CD4-positive, alpha-beta T cell (primary cell): ENCODE measurements at regions not wholly inside any gene's neighbourhood (a gene's known extent, or its start where the extent isn't known, plus 50 kb on each side); places are given as distances from the start of the nearest gene placed in this dataset.

Experiments used
- ATAC-seq: fragments of 200-7000 bp; cut with Tn5 transposase; one replicate; pipeline ENCODE4 v1.10.0; 2022; ENCODE audit warnings: mild to moderate bottlenecking; ENCODE audit not compliant: poor library complexity
- CTCF ChIA-PET: fragments of 350-600 bp; sonication (Branson Sonifier 250); formaldehyde crosslinking; loops from one replicate; lab custom pipeline; 2021; ENCODE audit warnings: antibody characterized with exemption, inconsistent platforms; lab: Charles Lee
- POLR2A ChIA-PET: fragments of 350-600 bp; sonication (Branson Sonifier 250); formaldehyde crosslinking; loops from one replicate; lab custom pipeline; 2021; ENCODE audit warnings: antibody characterized with exemption, inconsistent platforms; lab: Charles Lee
- DNase-seq, 14 experiments: peaks; one replicate each; pipeline ENCODE4 v3.0.0-alpha.2; 2013 to 2020; ENCODE audit warnings: mixed read lengths in 2 of 14
- H3K27ac ChIP-seq, 2 donors: one replicate each; pipeline versions ENCODE4 v1.5.1 to v1.7.0; 2013; ENCODE audit warnings: low read length in 2 of 2, low read depth in 1 of 2, mild to moderate bottlenecking in 1 of 2
- H3K27me3 ChIP-seq, 2 experiments: 1 replicate in 1 of 2; 2 replicates in 1 of 2; pipeline versions ENCODE4 v1.6.1 to v1.7.0; 2013; ENCODE audit warnings: low read length in 2 of 2, control low read depth in 1 of 2, mild to moderate bottlenecking in 1 of 2, moderate library complexity in 1 of 2; ENCODE audit not compliant: insufficient read depth in 2 of 2, control insufficient read depth in 1 of 2
- H3K36me3 ChIP-seq: one replicate; pipeline ENCODE4 v1.6.1; 2013; ENCODE audit warnings: low read length, control low read depth; ENCODE audit not compliant: insufficient read depth
- H3K4me1 ChIP-seq: one replicate; pipeline ENCODE4 v1.6.1; 2013; ENCODE audit warnings: low read length, control low read depth; ENCODE audit not compliant: insufficient read depth
- H3K4me3 ChIP-seq: one replicate; pipeline ENCODE4 v1.5.1; 2013; ENCODE audit warnings: mild to moderate bottlenecking, low read length, moderate library complexity
- H3K9me3 ChIP-seq, 2 experiments: 1 replicate in 1 of 2; 2 replicates in 1 of 2; pipeline versions ENCODE4 v1.6.1 to v1.7.0; 2013; ENCODE audit warnings: low read length in 2 of 2, mild to moderate bottlenecking in 2 of 2, control low read depth in 1 of 2, moderate library complexity in 1 of 2; ENCODE audit not compliant: control insufficient read depth in 1 of 2, insufficient read depth in 1 of 2
- H3K27ac Mint-ChIP-seq: one replicate; pipeline ENCODE4 v1.8.0; 2020; ENCODE audit warnings: mixed read lengths
- H3K27me3 Mint-ChIP-seq: one replicate; pipeline ENCODE4 v1.8.0; 2021; ENCODE audit warnings: mixed read lengths
- H3K36me3 Mint-ChIP-seq: one replicate; pipeline ENCODE4 v1.8.0; 2021; ENCODE audit warnings: low read depth, mixed read lengths
- H3K4me1 Mint-ChIP-seq: one replicate; pipeline ENCODE4 v1.8.0; 2021; ENCODE audit warnings: low read depth, mixed read lengths
- H3K4me3 Mint-ChIP-seq: one replicate; pipeline ENCODE4 v1.8.0; 2020; ENCODE audit warnings: mild to moderate bottlenecking, mixed read lengths
- H3K9me3 Mint-ChIP-seq: one replicate; pipeline ENCODE4 v1.8.0; 2020; ENCODE audit warnings: mixed read lengths
- intact Hi-C, 2 experiments: fragments of 100-400 bp; cut with DNase I in 1 of 2; cut with micrococcal nuclease in 1 of 2; formaldehyde crosslinking; loops; one replicate each; pipeline versions ENCODE4 v1.15.1 to v1.9.0; 2023 to 2025; cut with DNase I, micrococcal nuclease
- TF ChIP-seq, protein P1 (sequence below): fragments of 200-600 bp; IDR thresholded peaks from one replicate; pipeline ENCODE4 v1.8.0; 2022; ENCODE audit warnings: antibody characterized with exemption, mild to moderate bottlenecking

DNA sequence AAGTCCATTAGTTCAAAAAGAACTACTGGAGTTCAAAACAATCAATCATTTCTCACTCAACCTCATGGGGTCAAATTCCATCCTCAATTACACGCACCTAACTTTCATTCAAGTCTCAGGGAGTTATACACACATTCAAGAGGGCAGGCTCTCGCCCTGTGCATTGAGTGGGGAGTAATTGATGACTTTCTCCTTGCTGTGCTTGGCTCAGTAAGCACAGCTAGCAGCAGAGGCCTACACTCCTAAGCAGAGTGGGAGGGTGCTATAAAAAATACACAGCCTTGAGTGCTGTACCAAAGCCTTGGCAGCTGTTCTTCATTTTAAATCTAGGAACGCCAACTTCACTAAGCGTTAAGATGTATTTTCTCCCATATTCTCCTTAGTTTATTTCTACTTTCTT lies 958.3 kb upstream of the ADGRL3 start:
- no peaks in the 10 kb centered on the region for H3K27me3 Mint-ChIP-seq
- Histone ChIP-seq H3K9me3 (peaks cover 0 to 9% of the 10 kb centered on the region in 2 experiments), H3K4me3 (no peak overlapping the region), H3K27ac (no peak overlapping the region), H3K27me3 (no peaks in the 10 kb centered on the region), H3K4me1 (no peaks in the 10 kb centered on the region), H3K36me3 (no peaks in the 10 kb centered on the region)
- no peaks in the 10 kb centered on the region for H3K4me1 Mint-ChIP-seq
- intact Hi-C loops, result no loop called here
- TF ChIP-seq, protein P1, sequence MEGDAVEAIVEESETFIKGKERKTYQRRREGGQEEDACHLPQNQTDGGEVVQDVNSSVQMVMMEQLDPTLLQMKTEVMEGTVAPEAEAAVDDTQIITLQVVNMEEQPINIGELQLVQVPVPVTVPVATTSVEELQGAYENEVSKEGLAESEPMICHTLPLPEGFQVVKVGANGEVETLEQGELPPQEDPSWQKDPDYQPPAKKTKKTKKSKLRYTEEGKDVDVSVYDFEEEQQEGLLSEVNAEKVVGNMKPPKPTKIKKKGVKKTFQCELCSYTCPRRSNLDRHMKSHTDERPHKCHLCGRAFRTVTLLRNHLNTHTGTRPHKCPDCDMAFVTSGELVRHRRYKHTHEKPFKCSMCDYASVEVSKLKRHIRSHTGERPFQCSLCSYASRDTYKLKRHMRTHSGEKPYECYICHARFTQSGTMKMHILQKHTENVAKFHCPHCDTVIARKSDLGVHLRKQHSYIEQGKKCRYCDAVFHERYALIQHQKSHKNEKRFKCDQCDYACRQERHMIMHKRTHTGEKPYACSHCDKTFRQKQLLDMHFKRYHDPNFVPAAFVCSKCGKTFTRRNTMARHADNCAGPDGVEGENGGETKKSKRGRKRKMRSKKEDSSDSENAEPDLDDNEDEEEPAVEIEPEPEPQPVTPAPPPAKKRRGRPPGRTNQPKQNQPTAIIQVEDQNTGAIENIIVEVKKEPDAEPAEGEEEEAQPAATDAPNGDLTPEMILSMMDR, result no peak
- ChIA-PET POLR2A (no interaction called here), CTCF (no interaction called here)
- H3K27ac Mint-ChIP-seq, result no peak overlapping the region
- no peak for DNase-seq
- peaks cover 5% of the 10 kb centered on the region for H3K9me3 Mint-ChIP-seq
- H3K4me3 Mint-ChIP-seq, result no peak overlapping the region
- no peak for ATAC-seq
- no peaks in the 10 kb centered on the region for H3K36me3 Mint-ChIP-seq

DNA sequence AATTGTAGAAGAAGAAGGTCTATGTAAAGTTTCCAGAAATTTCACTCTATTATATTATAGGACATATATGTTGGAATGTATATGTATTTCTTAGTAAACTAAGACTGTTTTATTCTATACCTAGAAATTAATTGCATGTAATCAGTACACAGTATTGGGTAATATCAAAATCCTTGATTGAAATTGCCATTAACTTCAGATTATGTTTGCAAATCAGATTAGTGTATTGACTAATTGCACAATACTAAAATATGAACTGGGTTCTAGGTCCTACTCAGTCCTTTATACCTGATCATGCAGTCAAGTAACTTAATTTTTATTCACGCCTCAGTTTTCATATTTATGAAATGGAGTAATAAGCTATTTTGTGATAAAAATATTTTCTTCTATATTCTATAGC lies 950.3 kb upstream of the ADGRL3 start:
- Mint-ChIP-seq H3K36me3 (no peaks in the 10 kb centered on the region), H3K9me3 (peaks cover 2% of the 10 kb centered on the region), H3K27me3 (no peaks in the 10 kb centered on the region), H3K27ac (no peak overlapping the region), H3K4me3 (no peak overlapping the region), H3K4me1 (no peaks in the 10 kb centered on the region)
- intact Hi-C loops, result no loop called here
- Histone ChIP-seq H3K27me3 (no peaks in the 10 kb centered on the region), H3K36me3 (no peaks in the 10 kb centered on the region), H3K27ac (no peak overlapping the region), H3K4me1 (no peaks in the 10 kb centered on the region), H3K9me3 (no peaks in the 10 kb centered on the region), H3K4me3 (no peak overlapping the region)
- no peak for ATAC-seq
- TF ChIP-seq, protein P1, result no peak
- ChIA-PET CTCF (no interaction called here), POLR2A (no interaction called here)
- DNase-seq, result no peak

DNA sequence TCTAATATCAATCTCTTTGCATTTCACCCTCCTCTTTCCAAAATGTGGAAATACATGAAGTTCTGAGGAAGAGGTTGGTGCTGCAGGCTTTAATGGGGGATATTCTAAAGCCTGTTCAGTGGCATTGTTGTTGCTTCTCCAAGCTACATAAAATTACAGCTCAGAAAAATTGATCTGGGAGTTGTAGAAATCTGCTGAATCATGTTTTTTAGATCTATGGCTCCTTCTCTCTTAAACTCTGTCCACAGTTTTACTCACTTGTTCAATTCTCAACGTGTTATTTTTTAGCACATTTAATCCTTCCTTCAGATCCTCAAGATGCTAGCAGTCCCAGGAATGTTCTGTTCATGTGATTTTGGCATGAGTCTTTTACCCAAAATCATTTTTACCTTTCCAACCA lies 949.5 kb upstream of the ADGRL3 start:
- H3K36me3 Mint-ChIP-seq, result no peaks in the 10 kb centered on the region
- intact Hi-C loops, result no loop called here
- H3K27ac Mint-ChIP-seq, result no peak overlapping the region
- H3K9me3 Mint-ChIP-seq, result peaks cover 2% of the 10 kb centered on the region
- H3K4me3 Mint-ChIP-seq, result no peak overlapping the region
- ChIA-PET POLR2A (no interaction called here), CTCF (no interaction called here)
- H3K4me1 Mint-ChIP-seq, result no peaks in the 10 kb centered on the region
- TF ChIP-seq, protein P1, result no peak
- Histone ChIP-seq H3K4me3 (no peak overlapping the region), H3K9me3 (no peaks in the 10 kb centered on the region), H3K27me3 (no peaks in the 10 kb centered on the region), H3K27ac (no peak overlapping the region), H3K4me1 (no peaks in the 10 kb centered on the region), H3K36me3 (no peaks in the 10 kb centered on the region)
- no peaks in the 10 kb centered on the region for H3K27me3 Mint-ChIP-seq
- DNase-seq (no peak), ATAC-seq (no peak)
